Keratinocyte (primary cell): ENCODE measurements at regions not wholly inside any gene's neighbourhood (a gene's known extent, or its start where the extent isn't known, plus 50 kb on each side); places are given as distances from the start of the nearest gene placed in this dataset.

ENCODE experiments used
- DNase-seq: peaks from one replicate; pipeline ENCODE4 v3.0.0-alpha.2; 2011; ENCODE audit warnings: low read depth, missing footprints, low spot score
- FAIRE-seq: peaks from 2 replicates; lab custom pipeline; 2011; peaks lifted over from hg19 to GRCh38; lab: Jason Lieb, UNC
- H2AFZ ChIP-seq: 2 replicates; pipeline ENCODE4 v1.6.0; 2012; ENCODE audit warnings: low read length, control low read depth, inconsistent platforms; ENCODE audit not compliant: control insufficient read depth
- H3K27ac ChIP-seq: 2 replicates; pipeline ENCODE4 v1.5.1; 2011; ENCODE audit warnings: low read length; ENCODE audit not compliant: control insufficient read depth, insufficient read depth
- H3K27me3 ChIP-seq: 3 replicates; pipeline ENCODE4 v1.6.0; 2011; ENCODE audit warnings: low read length; ENCODE audit not compliant: control insufficient read depth, insufficient read depth; ENCODE audit errors: extremely low read depth
- H3K36me3 ChIP-seq, 2 experiments: 2 replicates in 1 of 2; 3 replicates in 1 of 2; pipeline ENCODE4 v1.5.1; 2011; ENCODE audit warnings: low read length in 2 of 2, mild to moderate bottlenecking in 1 of 2; ENCODE audit not compliant: control insufficient read depth in 2 of 2, insufficient read depth in 2 of 2; ENCODE audit errors: extremely low read depth in 1 of 2
- H3K4me1 ChIP-seq: 3 replicates; pipeline ENCODE4 v1.5.1; 2011; ENCODE audit warnings: low read length; ENCODE audit not compliant: control insufficient read depth, insufficient read depth; ENCODE audit errors: extremely low read depth
- H3K4me2 ChIP-seq: 3 replicates; pipeline ENCODE4 v1.6.0; 2011; ENCODE audit warnings: low read depth, low read length; ENCODE audit not compliant: control insufficient read depth, insufficient read depth; ENCODE audit errors: extremely low read depth
- H3K4me3 ChIP-seq, 3 experiments: fragments of 200-600 bp in 1 of 3; sonication (generic) in 1 of 3; 2 replicates in 2 of 3; 3 replicates in 1 of 3; pipeline ENCODE4 v1.5.1; 2011 to 2016; ENCODE audit warnings: low read length in 3 of 3, mild to moderate bottlenecking in 3 of 3, control low read depth in 2 of 3, inconsistent platforms in 1 of 3, low read depth in 1 of 3, mixed read lengths in 1 of 3, mixed run types in 1 of 3, moderate library complexity in 1 of 3; ENCODE audit not compliant: control insufficient read depth in 2 of 3, insufficient read depth in 2 of 3; ENCODE audit errors: extremely low read depth in 1 of 3
- H3K79me2 ChIP-seq: 2 replicates; pipeline ENCODE4 v1.6.0; 2012; ENCODE audit warnings: low read length; ENCODE audit not compliant: control insufficient read depth, insufficient read depth
- H3K9ac ChIP-seq: 3 replicates; pipeline ENCODE4 v1.6.0; 2011; ENCODE audit warnings: low read length; ENCODE audit not compliant: control insufficient read depth, insufficient read depth; ENCODE audit errors: extremely low read depth
- H3K9me1 ChIP-seq: 3 replicates; pipeline ENCODE4 v1.6.0; 2011; ENCODE audit warnings: low read length; ENCODE audit not compliant: control insufficient read depth, insufficient read depth; ENCODE audit errors: extremely low read depth
- H3K9me3 ChIP-seq: 2 replicates; pipeline ENCODE4 v1.5.1; 2012; ENCODE audit warnings: low read depth, low read length; ENCODE audit not compliant: control insufficient read depth
- H4K20me1 ChIP-seq: 3 replicates; pipeline ENCODE4 v1.6.0; 2011; ENCODE audit warnings: low read length; ENCODE audit not compliant: control insufficient read depth, insufficient read depth; ENCODE audit errors: extremely low read depth
- CTCF ChIP-seq, 3 experiments: IDR thresholded peaks in 1 of 3; conservative IDR thresholded peaks in 1 of 3; optimal IDR thresholded peaks in 1 of 3; 2 replicates in 2 of 3; 3 replicates in 1 of 3; pipeline versions ENCODE3 to v1.5.1; 2011; ENCODE audit warnings: low read length in 3 of 3, mild to moderate bottlenecking in 3 of 3, moderate library complexity in 2 of 3, control low read depth in 1 of 3, inconsistent platforms in 1 of 3; ENCODE audit not compliant: insufficient read depth in 2 of 3; ENCODE audit errors: extremely low read depth in 1 of 3
- EZH2 ChIP-seq: IDR thresholded peaks from one replicate; pipeline ENCODE4 v1.6.1; 2012; ENCODE audit warnings: inconsistent platforms, mild to moderate bottlenecking, low read length, moderate library complexity
- dilution Hi-C: fragments of 300-500 bp; cut with MboI; formaldehyde crosslinking; loops from one replicate; pipeline ENCODE4 v1.7.0; 2020; ENCODE audit warnings: low sequenced_read_pairs; ENCODE audit not compliant: extremely low pct_ligation_motif_present

- no peak for DNase-seq
- Histone ChIP-seq H2AFZ (no peak overlapping the region), H3K36me3 (no peaks in the 10 kb centered on the region), H3K9me3 (no peaks in the 10 kb centered on the region), H3K27ac (no peak overlapping the region), H3K4me3 (no peak overlapping the region), H3K4me2 (no peak overlapping the region), H3K79me2 (no peaks in the 10 kb centered on the region), H4K20me1 (no peaks in the 10 kb centered on the region), H3K4me1 (no peaks in the 10 kb centered on the region), H3K9me1 (no peaks in the 10 kb centered on the region), H3K9ac (no peak overlapping the region), H3K27me3 (peaks cover 5% of the 10 kb centered on the region)
- no peak for FAIRE-seq
- dilution Hi-C loops: no loop called here
- TF ChIP-seq EZH2: no peak
- TF ChIP-seq CTCF (optimal IDR thresholded peaks at IDR 0.05 in 1 of 3, IDR thresholded peaks at IDR 0.05 in 1 of 3, conservative IDR thresholded peaks at IDR 0.05 in 1 of 3; ENCODE audit: extremely low read depth in 1 of 3, insufficient read depth in 2 of 3, low read length in 3 of 3): no peak
Observed at GRCh38 chr12:45535610-45536180, 193.8 kb upstream of the ARID2 start.

GRCh38 chr12:45536284-45536683, 193.2 kb upstream of the ARID2 start:
- FAIRE-seq (no peak), DNase-seq (no peak)
- Histone ChIP-seq H3K79me2 (no peaks in the 10 kb centered on the region), H3K36me3 (no peaks in the 10 kb centered on the region), H3K4me2 (no peak overlapping the region), H3K27ac (no peak overlapping the region), H3K9me1 (no peaks in the 10 kb centered on the region), H3K4me1 (no peaks in the 10 kb centered on the region), H2AFZ (no peak overlapping the region), H3K27me3 (peaks cover 5% of the 10 kb centered on the region), H3K9me3 (no peaks in the 10 kb centered on the region), H4K20me1 (no peaks in the 10 kb centered on the region), H3K4me3 (no peak overlapping the region), H3K9ac (no peak overlapping the region)
- dilution Hi-C loops: no loop called here
- TF ChIP-seq EZH2: no peak
- no peak for TF ChIP-seq CTCF (optimal IDR thresholded peaks at IDR 0.05 in 1 of 3, IDR thresholded peaks at IDR 0.05 in 1 of 3, conservative IDR thresholded peaks at IDR 0.05 in 1 of 3; ENCODE audit: extremely low read depth in 1 of 3, insufficient read depth in 2 of 3, low read length in 3 of 3)
